Peyer's patch (tissue), 4 donors: ENCODE measurements at regions not wholly inside any gene's neighbourhood (a gene's known extent, or its start where the extent isn't known, plus 50 kb on each side); places are given as distances from the start of the nearest gene placed in this dataset.

ENCODE experiments used
- POLR2A ChIP-seq, 2 donors: fragments of 450-650 bp; IDR thresholded peaks; one replicate each; pipeline ENCODE4 v1.5.1; 2017; ENCODE audit warnings: antibody characterized with exemption in 2 of 2, mild to moderate bottlenecking in 2 of 2, moderate library complexity in 2 of 2
- TF ChIP-seq, protein P1 (sequence below), 6 experiments: fragments of 450-650 bp in 4 of 6; fragments of 200-600 bp in 2 of 6; sonication (generic) in 1 of 6; IDR thresholded peaks; one replicate each; pipeline ENCODE4 v1.5.1; 2017 to 2019; ENCODE audit warnings: antibody characterized with exemption in 6 of 6, mild to moderate bottlenecking in 3 of 6, moderate library complexity in 1 of 6

GRCh38 chr1:90459570-90459969, 257.5 kb downstream of the BARHL2 start:
- TF ChIP-seq, protein P1, sequence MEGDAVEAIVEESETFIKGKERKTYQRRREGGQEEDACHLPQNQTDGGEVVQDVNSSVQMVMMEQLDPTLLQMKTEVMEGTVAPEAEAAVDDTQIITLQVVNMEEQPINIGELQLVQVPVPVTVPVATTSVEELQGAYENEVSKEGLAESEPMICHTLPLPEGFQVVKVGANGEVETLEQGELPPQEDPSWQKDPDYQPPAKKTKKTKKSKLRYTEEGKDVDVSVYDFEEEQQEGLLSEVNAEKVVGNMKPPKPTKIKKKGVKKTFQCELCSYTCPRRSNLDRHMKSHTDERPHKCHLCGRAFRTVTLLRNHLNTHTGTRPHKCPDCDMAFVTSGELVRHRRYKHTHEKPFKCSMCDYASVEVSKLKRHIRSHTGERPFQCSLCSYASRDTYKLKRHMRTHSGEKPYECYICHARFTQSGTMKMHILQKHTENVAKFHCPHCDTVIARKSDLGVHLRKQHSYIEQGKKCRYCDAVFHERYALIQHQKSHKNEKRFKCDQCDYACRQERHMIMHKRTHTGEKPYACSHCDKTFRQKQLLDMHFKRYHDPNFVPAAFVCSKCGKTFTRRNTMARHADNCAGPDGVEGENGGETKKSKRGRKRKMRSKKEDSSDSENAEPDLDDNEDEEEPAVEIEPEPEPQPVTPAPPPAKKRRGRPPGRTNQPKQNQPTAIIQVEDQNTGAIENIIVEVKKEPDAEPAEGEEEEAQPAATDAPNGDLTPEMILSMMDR (IDR thresholded peaks at IDR 0.05) = no peak
- no peak for TF ChIP-seq POLR2A (IDR thresholded peaks at IDR 0.05)
